Calu3 (cell line): ENCODE measurements at regions not wholly inside any gene's neighbourhood (a gene's known extent, or its start where the extent isn't known, plus 50 kb on each side); places are given as distances from the start of the nearest gene placed in this dataset.

Experiments
- BruUV-seq: library from RNA; stranded (reverse); fragments of 400-500 nt; replicated peaks from 2 replicates; lab custom pipeline; 2021; lab: Mats Ljungman, UMichigan
- CTCF ChIA-PET: fragments of 300-600 bp; sonication (Branson Sonifier 250); formaldehyde crosslinking; loops from one replicate; lab custom pipeline; 2022; ENCODE audit warnings: antibody characterized with exemption; lab: Charles Lee
- DNase-seq: peaks from one replicate; pipeline ENCODE4 v3.0.0; 2022
- H3K27ac Mint-ChIP-seq: one replicate; pipeline ENCODE4 v1.8.0; 2022; ENCODE audit warnings: mixed read lengths; ENCODE audit not compliant: unreplicated experiment
- H3K27me3 Mint-ChIP-seq: one replicate; pipeline ENCODE4 v1.8.0; 2022; ENCODE audit warnings: mixed read lengths; ENCODE audit not compliant: unreplicated experiment
- H3K36me3 Mint-ChIP-seq: one replicate; pipeline ENCODE4 v1.8.0; 2022; ENCODE audit warnings: mild to moderate bottlenecking, moderate library complexity, mixed read lengths; ENCODE audit not compliant: insufficient read depth, unreplicated experiment
- H3K4me1 Mint-ChIP-seq: one replicate; pipeline ENCODE4 v1.8.0; 2022; ENCODE audit warnings: mild to moderate bottlenecking, low read depth, mixed read lengths; ENCODE audit not compliant: unreplicated experiment
- H3K4me3 Mint-ChIP-seq: one replicate; pipeline ENCODE4 v1.8.0; 2022; ENCODE audit warnings: mild to moderate bottlenecking, low read depth, moderate library complexity, mixed read lengths; ENCODE audit not compliant: unreplicated experiment
- H3K9me3 Mint-ChIP-seq: one replicate; pipeline ENCODE4 v1.8.0; 2022; ENCODE audit warnings: low read depth, mixed read lengths; ENCODE audit not compliant: unreplicated experiment
- intact Hi-C: fragments of 100-400 bp; cut with micrococcal nuclease; formaldehyde crosslinking; loops from one replicate; pipeline ENCODE4 v1.10.0; 2022; ENCODE audit not compliant: unreplicated experiment
- TF ChIP-seq, protein P1 (sequence below): fragments of 200-600 bp; IDR thresholded peaks from one replicate; pipeline ENCODE4 v1.8.0; 2022; ENCODE audit warnings: antibody characterized with exemption; ENCODE audit not compliant: unreplicated experiment

DNA sequence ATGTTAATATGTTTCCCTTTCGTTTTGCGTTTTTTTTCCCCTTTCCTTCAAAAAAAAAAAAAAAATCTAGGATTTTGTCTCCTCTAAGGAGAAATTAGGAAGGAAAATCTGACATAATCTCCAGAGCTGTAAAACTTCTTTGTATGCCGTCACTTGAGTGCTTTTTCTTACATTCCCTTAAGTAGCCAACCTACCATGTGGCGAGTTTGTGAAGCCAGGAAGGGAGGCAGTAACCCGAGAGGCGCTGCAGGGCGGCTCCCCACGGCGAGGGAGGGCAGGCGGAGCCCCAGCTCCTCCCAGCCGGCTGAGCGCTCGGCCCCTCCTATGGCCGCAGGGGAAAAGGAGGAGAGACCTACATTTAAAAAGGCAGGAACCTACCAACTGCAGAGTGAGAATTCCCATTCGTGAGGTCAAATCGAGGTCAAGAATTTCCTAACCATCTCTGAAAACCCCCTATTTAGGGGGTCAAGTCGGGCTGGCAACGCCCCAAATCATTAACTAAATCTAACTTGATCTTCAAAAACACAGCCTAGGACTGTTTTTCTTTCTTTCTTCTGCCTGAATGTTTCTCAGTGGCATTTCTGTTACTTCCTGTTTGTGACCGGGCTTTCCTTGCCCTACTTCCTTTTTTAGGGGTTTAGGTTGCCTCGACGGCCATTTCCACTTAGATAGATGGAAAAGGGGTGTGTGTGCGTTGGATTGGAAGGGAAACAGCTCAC is 345.1 kb upstream of the KLF3 start:
- Mint-ChIP-seq H3K27me3 (no peaks in the 10 kb centered on the region), H3K9me3 (peaks cover 2% of the 10 kb centered on the region), H3K4me3 (no peak overlapping the region), H3K4me1 (peaks cover 59% of the 10 kb centered on the region), H3K27ac (peak overlapping the region; percentile 87), H3K36me3 (peaks cover 13% of the 10 kb centered on the region)
- CTCF ChIA-PET = interaction anchor here (0.6 to 2.3 kb wide), 14 partner anchors 8 to 412 kb away, joined by 3 to 24 read pairs (median 4); no protein-coding TSS in a partner anchor
- TF ChIP-seq, protein P1, sequence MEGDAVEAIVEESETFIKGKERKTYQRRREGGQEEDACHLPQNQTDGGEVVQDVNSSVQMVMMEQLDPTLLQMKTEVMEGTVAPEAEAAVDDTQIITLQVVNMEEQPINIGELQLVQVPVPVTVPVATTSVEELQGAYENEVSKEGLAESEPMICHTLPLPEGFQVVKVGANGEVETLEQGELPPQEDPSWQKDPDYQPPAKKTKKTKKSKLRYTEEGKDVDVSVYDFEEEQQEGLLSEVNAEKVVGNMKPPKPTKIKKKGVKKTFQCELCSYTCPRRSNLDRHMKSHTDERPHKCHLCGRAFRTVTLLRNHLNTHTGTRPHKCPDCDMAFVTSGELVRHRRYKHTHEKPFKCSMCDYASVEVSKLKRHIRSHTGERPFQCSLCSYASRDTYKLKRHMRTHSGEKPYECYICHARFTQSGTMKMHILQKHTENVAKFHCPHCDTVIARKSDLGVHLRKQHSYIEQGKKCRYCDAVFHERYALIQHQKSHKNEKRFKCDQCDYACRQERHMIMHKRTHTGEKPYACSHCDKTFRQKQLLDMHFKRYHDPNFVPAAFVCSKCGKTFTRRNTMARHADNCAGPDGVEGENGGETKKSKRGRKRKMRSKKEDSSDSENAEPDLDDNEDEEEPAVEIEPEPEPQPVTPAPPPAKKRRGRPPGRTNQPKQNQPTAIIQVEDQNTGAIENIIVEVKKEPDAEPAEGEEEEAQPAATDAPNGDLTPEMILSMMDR = no peak
- intact Hi-C loops = loop anchor here (1.0 to 5.0 kb wide), 7 partner anchors 88 to 412 kb away; no protein-coding TSS in a partner anchor
- no TSS peak for BruUV-seq
- DNase-seq = peak; percentile 91

DNA sequence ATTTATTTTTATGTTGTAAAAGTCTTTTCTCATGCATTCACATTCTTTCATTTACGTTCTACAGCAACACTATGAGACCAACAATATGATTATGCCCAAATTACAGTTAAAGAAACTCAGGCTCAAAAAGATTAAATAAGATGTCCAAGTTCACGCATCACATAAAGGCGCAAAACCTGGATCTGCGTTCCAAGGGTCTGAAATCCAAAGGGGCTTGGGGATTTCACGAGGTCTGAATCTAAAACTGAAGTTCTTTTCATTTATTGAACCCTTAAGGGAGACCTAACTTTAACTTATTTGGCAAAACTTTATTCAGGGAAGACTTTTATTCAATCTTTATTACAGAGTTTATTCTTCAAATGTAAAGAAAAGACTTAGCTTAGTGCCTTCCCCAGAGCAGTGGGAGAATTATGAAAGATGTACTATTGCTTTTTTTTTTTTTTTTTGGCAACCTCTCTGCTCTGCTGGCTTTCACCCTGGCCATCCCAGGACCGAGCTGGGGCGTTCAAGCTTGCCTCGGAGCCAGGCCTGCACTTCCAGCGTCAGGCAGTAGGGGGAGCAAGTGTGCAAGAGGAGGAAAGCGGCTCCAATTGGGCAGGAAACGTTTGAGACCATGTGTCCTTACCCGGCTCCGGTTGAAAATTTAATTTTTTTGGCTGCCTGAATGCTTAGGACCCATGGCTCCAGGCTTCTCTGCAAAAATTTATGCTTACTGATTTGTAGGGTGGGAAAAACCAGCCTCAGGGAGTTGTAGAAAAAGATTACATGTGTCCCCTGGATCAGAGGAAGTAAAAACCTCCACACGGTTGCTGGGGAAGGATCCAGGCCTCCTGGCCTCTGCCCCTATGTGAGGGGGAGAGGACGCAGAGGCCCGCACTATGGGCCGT is 344.3 kb upstream of the KLF3 start:
- TF ChIP-seq, protein P1 = peak; percentile 85
- Mint-ChIP-seq H3K36me3 (peaks cover 6% of the 10 kb centered on the region), H3K27me3 (no peaks in the 10 kb centered on the region), H3K9me3 (peaks cover 2% of the 10 kb centered on the region), H3K4me3 (no peak overlapping the region), H3K27ac (peak overlapping the region; percentile 77), H3K4me1 (peaks cover 51% of the 10 kb centered on the region)
- DNase-seq = peak; percentile 92
- TSS peak; percentile 68 for BruUV-seq
- intact Hi-C loops = loop anchor here (1.0 to 5.0 kb wide), 8 partner anchors 66 to 412 kb away; no protein-coding TSS in a partner anchor
- CTCF ChIA-PET = interaction anchor here (0.7 to 2.3 kb wide), 18 partner anchors 9 to 411 kb away, joined by 3 to 24 read pairs (median 4); no protein-coding TSS in a partner anchor

DNA sequence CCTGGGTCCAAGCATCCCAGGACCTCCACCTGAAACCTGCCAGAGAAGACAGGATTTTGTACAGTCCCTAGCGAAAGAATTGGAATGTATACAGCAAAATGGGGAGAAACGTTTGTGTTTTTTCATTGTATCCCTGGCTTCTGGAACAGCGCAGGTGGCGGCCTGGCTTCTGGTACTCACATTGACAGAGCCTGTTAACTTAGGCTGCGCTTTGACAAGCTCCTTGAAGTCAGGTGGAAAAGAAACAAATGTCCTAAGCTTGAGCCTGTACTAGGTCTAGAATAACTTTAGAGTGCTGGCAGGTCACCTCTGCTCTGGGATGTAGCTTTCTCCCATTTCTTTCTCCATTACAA is 343.7 kb upstream of the KLF3 start:
- BruUV-seq = no TSS peak
- TF ChIP-seq, protein P1 = no peak
- peaks cover 45% of the 10 kb centered on the region for H3K4me1 Mint-ChIP-seq
- H3K27ac Mint-ChIP-seq = no peak overlapping the region
- peaks cover 2% of the 10 kb centered on the region for H3K9me3 Mint-ChIP-seq
- intact Hi-C loops = loop anchor here (1.0 kb wide), 1 partner anchor 65 kb away; no protein-coding TSS in a partner anchor
- no peaks in the 10 kb centered on the region for H3K36me3 Mint-ChIP-seq
- CTCF ChIA-PET = interaction anchor here (0.7 to 2.3 kb wide), 14 partner anchors 10 to 411 kb away, joined by 3 to 24 read pairs (median 5); no protein-coding TSS in a partner anchor
- no peak overlapping the region for H3K4me3 Mint-ChIP-seq
- DNase-seq = no peak
- H3K27me3 Mint-ChIP-seq = no peaks in the 10 kb centered on the region

DNA sequence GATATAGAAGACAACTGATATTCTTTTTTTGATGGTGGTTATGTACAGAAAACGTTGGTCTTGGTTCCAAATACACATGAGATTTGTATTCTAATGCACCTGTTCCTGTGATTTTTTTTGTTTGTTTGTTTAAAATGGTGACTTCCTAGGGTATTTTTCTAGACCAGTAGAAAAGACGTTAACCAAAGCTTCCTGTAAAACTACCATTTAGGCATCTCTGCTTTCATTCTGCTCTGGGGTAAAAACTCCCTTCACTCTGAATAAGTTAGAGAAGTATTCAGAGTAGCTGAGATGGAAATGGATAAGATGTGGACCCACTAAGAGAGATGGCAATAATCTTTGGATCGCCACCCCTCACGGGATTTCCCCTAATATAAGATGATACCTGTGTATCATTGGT is 343.2 kb upstream of the KLF3 start:
- Mint-ChIP-seq H3K4me1 (peaks cover 40% of the 10 kb centered on the region), H3K27ac (no peak overlapping the region), H3K27me3 (no peaks in the 10 kb centered on the region), H3K4me3 (no peak overlapping the region), H3K36me3 (no peaks in the 10 kb centered on the region), H3K9me3 (peaks cover 2% of the 10 kb centered on the region)
- intact Hi-C loops = loop anchor here (1.0 kb wide), 1 partner anchor 64 kb away; no protein-coding TSS in a partner anchor
- CTCF ChIA-PET = interaction anchor here (1.0 kb wide), 1 partner anchor 299 kb away, joined by 3 read pairs; no protein-coding TSS in a partner anchor
- DNase-seq = no peak
- TF ChIP-seq, protein P1 = no peak
- BruUV-seq = no TSS peak
